RWPE2 (cell line): ENCODE measurements at regions not wholly inside any gene's neighbourhood (a gene's known extent, or its start where the extent isn't known, plus 50 kb on each side); places are given as distances from the start of the nearest gene placed in this dataset.
A peak's percentile ranks its signal among the peaks of the same experiment; 100 is the strongest.

ENCODE experiments used
- ATAC-seq: fragments of 200-7000 bp; cut with Tn5 transposase; 3 replicates; pipeline ENCODE4 v1.9.1; 2021; ENCODE audit warnings: low read depth
- DNase-seq: peaks from one replicate; pipeline ENCODE4 v3.0.0-alpha.2; 2020; ENCODE audit warnings: low spot score
- H3K27ac ChIP-seq: fragments of 450-650 bp; 2 replicates; pipeline ENCODE4 v1.5.1; 2017; ENCODE audit warnings: mild to moderate bottlenecking; ENCODE audit not compliant: poor library complexity, severe bottlenecking
- H3K27me3 ChIP-seq: fragments of 250-450 bp; sonication (Bioruptor Pico); 2 replicates; pipeline ENCODE4 v1.5.1; 2021; ENCODE audit warnings: mild to moderate bottlenecking, moderate library complexity; ENCODE audit not compliant: insufficient read depth, poor library complexity, severe bottlenecking
- H3K36me3 ChIP-seq: fragments of 250-450 bp; sonication (Bioruptor Pico); 2 replicates; pipeline ENCODE4 v1.5.1; 2020; ENCODE audit warnings: low read depth, mild to moderate bottlenecking, moderate library complexity
- H3K4me1 ChIP-seq: fragments of 250-450 bp; sonication (Bioruptor Pico); 2 replicates; pipeline ENCODE4 v1.5.1; 2021; ENCODE audit warnings: mild to moderate bottlenecking, moderate library complexity; ENCODE audit not compliant: insufficient read depth, poor library complexity, severe bottlenecking
- H3K4me3 ChIP-seq: fragments of 250-450 bp; sonication (Bioruptor Pico); 2 replicates; pipeline ENCODE4 v1.5.1; 2021; ENCODE audit warnings: mild to moderate bottlenecking, moderate library complexity; ENCODE audit not compliant: severe bottlenecking
- H3K9me3 ChIP-seq: fragments of 250-450 bp; sonication (Bioruptor Pico); 2 replicates; pipeline ENCODE4 v1.5.1; 2021; ENCODE audit warnings: mild to moderate bottlenecking, moderate library complexity; ENCODE audit not compliant: severe bottlenecking
- TF ChIP-seq, protein P1 (sequence below): fragments of 450-650 bp; IDR thresholded peaks from one replicate; pipeline ENCODE4 v1.5.1; 2017; ENCODE audit warnings: mild to moderate bottlenecking, moderate library complexity; ENCODE audit not compliant: poor library complexity, severe bottlenecking

DNA sequence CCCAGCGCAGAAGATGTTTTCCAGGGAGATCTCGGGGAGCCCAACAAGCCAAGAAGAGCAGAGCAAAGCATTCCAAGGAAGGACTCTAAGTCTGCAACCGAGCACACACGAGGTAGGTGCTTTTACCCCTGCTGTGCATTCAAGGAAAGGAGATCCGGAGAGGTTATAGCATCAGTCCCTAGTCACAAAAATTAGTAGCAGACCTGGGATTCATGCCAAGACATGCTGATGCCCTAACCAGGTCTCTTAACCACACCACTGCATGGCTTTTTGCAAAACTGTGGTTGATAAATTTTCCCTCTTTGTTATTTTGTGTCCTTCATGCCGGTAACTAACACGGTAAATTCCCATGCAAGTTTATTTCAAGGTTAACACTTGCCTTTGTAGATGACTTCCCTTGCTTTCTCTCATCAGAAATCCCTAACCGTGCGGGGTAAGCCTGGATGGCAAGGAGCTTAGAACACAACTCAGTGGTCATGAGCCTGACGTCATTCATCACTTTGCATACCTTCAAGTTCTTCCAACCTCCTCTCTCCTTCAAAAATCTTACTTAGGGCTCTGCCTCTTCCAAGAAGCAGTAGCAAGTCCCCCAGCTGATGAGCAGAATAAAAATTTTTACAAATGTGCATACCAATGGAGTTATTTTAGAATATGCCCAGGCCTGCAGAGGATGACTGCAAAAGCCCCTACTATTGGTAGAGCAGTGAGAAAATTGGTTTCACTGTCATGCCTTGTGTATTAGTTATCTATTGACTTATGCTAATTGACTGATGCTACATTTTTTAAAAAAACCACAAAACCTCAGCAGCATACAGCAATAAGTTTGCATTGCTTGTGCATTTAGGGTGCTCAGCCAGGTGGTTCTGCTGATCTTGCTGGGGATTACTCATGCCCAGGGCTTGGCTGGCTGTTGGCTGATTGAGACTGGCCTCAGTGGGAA lies 465.1 kb downstream of the MN1 start:
- DNase-seq = no peak
- H3K4me1 ChIP-seq = peaks cover 10% of the 10 kb centered on the region
- peak; percentile 90 for ATAC-seq
- TF ChIP-seq, protein P1, sequence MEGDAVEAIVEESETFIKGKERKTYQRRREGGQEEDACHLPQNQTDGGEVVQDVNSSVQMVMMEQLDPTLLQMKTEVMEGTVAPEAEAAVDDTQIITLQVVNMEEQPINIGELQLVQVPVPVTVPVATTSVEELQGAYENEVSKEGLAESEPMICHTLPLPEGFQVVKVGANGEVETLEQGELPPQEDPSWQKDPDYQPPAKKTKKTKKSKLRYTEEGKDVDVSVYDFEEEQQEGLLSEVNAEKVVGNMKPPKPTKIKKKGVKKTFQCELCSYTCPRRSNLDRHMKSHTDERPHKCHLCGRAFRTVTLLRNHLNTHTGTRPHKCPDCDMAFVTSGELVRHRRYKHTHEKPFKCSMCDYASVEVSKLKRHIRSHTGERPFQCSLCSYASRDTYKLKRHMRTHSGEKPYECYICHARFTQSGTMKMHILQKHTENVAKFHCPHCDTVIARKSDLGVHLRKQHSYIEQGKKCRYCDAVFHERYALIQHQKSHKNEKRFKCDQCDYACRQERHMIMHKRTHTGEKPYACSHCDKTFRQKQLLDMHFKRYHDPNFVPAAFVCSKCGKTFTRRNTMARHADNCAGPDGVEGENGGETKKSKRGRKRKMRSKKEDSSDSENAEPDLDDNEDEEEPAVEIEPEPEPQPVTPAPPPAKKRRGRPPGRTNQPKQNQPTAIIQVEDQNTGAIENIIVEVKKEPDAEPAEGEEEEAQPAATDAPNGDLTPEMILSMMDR = no peak
- H3K9me3 ChIP-seq = peaks cover 2% of the 10 kb centered on the region
- H3K36me3 ChIP-seq = no peaks in the 10 kb centered on the region
- H3K27ac ChIP-seq = peak overlapping the region; percentile 51
- no peaks in the 10 kb centered on the region for H3K27me3 ChIP-seq
- no peak overlapping the region for H3K4me3 ChIP-seq

DNA sequence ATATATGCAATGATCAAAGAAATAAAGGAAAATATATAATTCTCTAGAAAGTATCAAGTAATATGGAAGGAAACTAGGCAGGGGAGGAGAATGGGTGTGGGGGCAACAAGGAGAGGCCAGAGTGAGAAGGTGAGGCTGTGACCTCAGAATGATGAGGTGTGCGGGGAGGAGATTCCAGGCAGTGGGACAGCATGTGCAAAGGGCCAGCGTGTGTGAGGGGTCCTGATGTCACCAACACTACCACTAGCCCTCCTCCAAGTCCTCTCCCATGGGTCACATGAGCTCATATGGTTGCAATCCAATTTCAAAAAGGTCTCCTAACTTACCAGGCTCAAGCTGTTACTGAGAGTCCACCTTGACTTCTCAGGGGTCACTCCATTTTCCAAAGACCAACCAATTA lies 463.9 kb downstream of the MN1 start:
- peaks cover 10% of the 10 kb centered on the region for H3K4me1 ChIP-seq
- no peak for ATAC-seq
- no peak overlapping the region for H3K27ac ChIP-seq
- H3K36me3 ChIP-seq = no peaks in the 10 kb centered on the region
- no peaks in the 10 kb centered on the region for H3K27me3 ChIP-seq
- no peak overlapping the region for H3K4me3 ChIP-seq
- TF ChIP-seq, protein P1 = no peak
- DNase-seq = no peak
- peaks cover 2% of the 10 kb centered on the region for H3K9me3 ChIP-seq

DNA sequence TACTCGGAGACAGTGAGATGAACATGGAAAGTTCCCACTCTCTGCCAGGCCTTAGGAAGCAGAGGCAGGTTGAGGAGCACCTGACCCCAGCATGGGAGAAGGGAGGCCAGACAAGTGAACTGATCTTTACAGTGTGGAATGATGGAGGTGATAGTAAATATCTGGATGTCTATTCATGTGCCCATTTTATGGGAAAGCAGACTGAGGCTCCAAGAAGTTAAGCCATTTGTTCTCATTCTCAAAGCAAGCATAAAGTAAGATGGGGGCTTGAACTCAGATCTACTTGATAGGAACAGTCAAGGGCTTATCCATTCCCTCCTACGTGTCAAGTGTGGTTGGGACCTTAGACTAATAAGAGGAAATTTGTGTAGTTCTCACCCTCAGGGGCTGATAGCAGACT lies 461.5 kb downstream of the MN1 start:
- no peak for DNase-seq
- TF ChIP-seq, protein P1 = no peak
- no peak for ATAC-seq

DNA sequence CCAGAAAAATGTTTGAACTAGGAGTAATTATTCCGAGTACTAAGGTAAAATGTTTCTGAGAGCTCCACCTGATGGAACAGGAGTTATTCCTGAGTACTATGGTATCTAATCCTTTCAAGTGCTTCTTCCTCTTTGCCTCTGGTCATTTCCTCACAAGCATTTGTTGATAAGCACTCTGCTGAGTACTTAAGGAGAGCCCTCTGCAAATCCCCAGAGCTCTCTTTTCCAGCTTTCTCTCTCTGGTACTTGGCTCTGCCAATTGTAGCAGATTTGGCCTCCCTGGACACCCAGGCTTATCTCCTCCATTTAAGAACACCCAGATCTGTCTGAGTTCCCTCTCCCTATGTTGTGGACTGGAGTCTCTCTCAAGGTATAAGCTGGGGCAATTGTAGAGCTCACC lies 457.0 kb downstream of the MN1 start:
- H3K4me1 ChIP-seq = peaks cover 6% of the 10 kb centered on the region
- H3K27ac ChIP-seq = no peak overlapping the region
- H3K27me3 ChIP-seq = no peaks in the 10 kb centered on the region
- H3K9me3 ChIP-seq = peaks cover 4% of the 10 kb centered on the region
- no peak overlapping the region for H3K4me3 ChIP-seq
- TF ChIP-seq, protein P1 = no peak
- ATAC-seq = no peak
- no peaks in the 10 kb centered on the region for H3K36me3 ChIP-seq
- no peak for DNase-seq

More for the DNA sequence above, 461.5 kb downstream of the MN1 start:
- no peak overlapping the region for H3K4me3 ChIP-seq
- no peaks in the 10 kb centered on the region for H3K36me3 ChIP-seq
- peaks cover 2% of the 10 kb centered on the region for H3K9me3 ChIP-seq
- no peak overlapping the region for H3K27ac ChIP-seq
- peaks cover 10% of the 10 kb centered on the region for H3K4me1 ChIP-seq
- H3K27me3 ChIP-seq = no peaks in the 10 kb centered on the region

DNA sequence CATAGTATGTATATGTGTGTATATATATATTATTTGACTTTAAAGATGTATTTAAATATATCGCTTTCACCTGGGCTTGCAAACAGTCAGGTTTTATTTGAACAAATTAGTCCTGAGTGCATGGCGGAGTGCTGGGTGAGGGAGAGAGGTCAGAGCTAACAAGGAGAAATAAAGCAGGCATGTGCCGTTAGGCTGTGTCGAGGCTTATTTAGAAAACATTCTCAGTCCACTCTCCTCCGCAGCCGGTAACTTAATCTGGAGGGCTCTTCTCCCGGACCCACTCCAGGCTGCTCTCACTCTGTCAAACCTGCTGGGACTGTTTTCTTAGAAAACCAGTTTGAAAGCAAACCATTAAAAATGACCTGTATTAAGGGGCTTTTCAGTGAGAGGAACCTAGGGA lies 455.9 kb downstream of the MN1 start:
- Histone ChIP-seq H3K27me3 (no peaks in the 10 kb centered on the region), H3K36me3 (no peaks in the 10 kb centered on the region), H3K9me3 (peaks cover 8% of the 10 kb centered on the region), H3K27ac (no peak overlapping the region), H3K4me3 (no peak overlapping the region), H3K4me1 (peaks cover 6% of the 10 kb centered on the region)
- TF ChIP-seq, protein P1 = no peak
- DNase-seq (no peak), ATAC-seq (no peak)
